ENCODE measurements at regions not wholly inside any gene's neighbourhood (a gene's known extent, or its start where the extent isn't known, plus 50 kb on each side); places are given as distances from the start of the nearest gene placed in this dataset.

DNA sequence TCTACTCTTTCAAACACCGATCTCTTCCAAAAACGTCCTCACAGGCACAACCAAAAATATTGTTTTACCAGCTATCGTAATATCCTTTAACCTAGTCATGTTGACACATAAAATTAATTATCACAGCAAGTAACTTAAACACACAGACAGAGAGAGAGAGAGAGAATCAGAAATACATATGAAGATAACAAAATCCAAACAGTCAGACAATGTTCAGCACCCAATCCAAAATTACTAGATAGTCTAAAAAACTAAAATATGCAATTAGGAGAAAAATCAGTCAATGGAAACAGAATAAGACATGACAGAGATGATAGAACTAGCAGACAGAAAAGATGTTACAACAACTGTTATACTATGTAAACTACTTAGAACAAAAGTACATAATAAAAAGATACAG, 537.7 kb downstream of the LMO4 start:
- ChIA-PET POLR2A (no interaction called here), CTCF (no interaction called here)
- Mint-ChIP-seq H3K9me3 (peaks cover 5% of the 10 kb centered on the region), H3K27me3 (no peaks in the 10 kb centered on the region), H3K4me1 (ENCODE audit: low read depth) (peaks cover 6% of the 10 kb centered on the region), H3K4me3 (no peak overlapping the region), H3K36me3 (ENCODE audit: low read depth) (no peaks in the 10 kb centered on the region), H3K27ac (no peak overlapping the region)
- ATAC-seq (ENCODE audit: poor library complexity) (no peak), DNase-seq (no peak)
- Histone ChIP-seq H3K4me1 (ENCODE audit: insufficient read depth, low read length) (no peaks in the 10 kb centered on the region), H3K36me3 (ENCODE audit: insufficient read depth, low read length) (no peaks in the 10 kb centered on the region), H3K9me3 (ENCODE audit: control insufficient read depth in 1 of 2, insufficient read depth in 1 of 2, low read length in 2 of 2) (no peaks in the 10 kb centered on the region), H3K27me3 (ENCODE audit: control insufficient read depth in 1 of 2, insufficient read depth in 2 of 2, low read length in 2 of 2) (no peaks in the 10 kb centered on the region), H3K27ac (ENCODE audit: low read depth in 1 of 2, low read length in 2 of 2) (no peak overlapping the region), H3K4me3 (ENCODE audit: low read length) (no peak overlapping the region)
- intact Hi-C loops (cut with DNase I, micrococcal nuclease), result no loop called here
- TF ChIP-seq CTCF (IDR thresholded peaks at IDR 0.05), result no peak

- ChIA-PET CTCF (no interaction called here), POLR2A (no interaction called here)
- no peaks in the 10 kb centered on the region for H3K27me3 Mint-ChIP-seq
These were observed 538.9 kb downstream of the LMO4 start for GRCh38 chr1:87867626-87868025.

GRCh38 chr1:87869567-87869966, 540.9 kb downstream of the LMO4 start:
- H3K27me3 ChIP-seq (ENCODE audit: control insufficient read depth in 1 of 2, insufficient read depth in 2 of 2, low read length in 2 of 2), result no peaks in the 10 kb centered on the region
- H3K4me1 Mint-ChIP-seq (ENCODE audit: low read depth), result peaks cover 4% of the 10 kb centered on the region
- no peaks in the 10 kb centered on the region for H3K27me3 Mint-ChIP-seq
- H3K4me3 ChIP-seq (ENCODE audit: low read length), result no peak overlapping the region
- H3K9me3 ChIP-seq (ENCODE audit: control insufficient read depth in 1 of 2, insufficient read depth in 1 of 2, low read length in 2 of 2), result no peaks in the 10 kb centered on the region
- no peak overlapping the region for H3K27ac Mint-ChIP-seq
- no peaks in the 10 kb centered on the region for H3K36me3 Mint-ChIP-seq (ENCODE audit: low read depth)
- ATAC-seq (ENCODE audit: poor library complexity) (no peak), DNase-seq (peak in 3 of 14 experiments; percentile 17 to 48 (median 32))
- H3K9me3 Mint-ChIP-seq, result peaks cover 5% of the 10 kb centered on the region
- no peak overlapping the region for H3K27ac ChIP-seq (ENCODE audit: low read depth in 1 of 2, low read length in 2 of 2)
- CTCF ChIA-PET, result no interaction called here
- TF ChIP-seq CTCF (IDR thresholded peaks at IDR 0.05), result no peak
- no peaks in the 10 kb centered on the region for H3K36me3 ChIP-seq (ENCODE audit: insufficient read depth, low read length)
- POLR2A ChIA-PET, result no interaction called here
- intact Hi-C loops (cut with DNase I, micrococcal nuclease), result no loop called here
- H3K4me3 Mint-ChIP-seq, result no peak overlapping the region
- H3K4me1 ChIP-seq (ENCODE audit: insufficient read depth, low read length), result no peaks in the 10 kb centered on the region

More at GRCh38 chr1:87867626-87868025, 538.9 kb downstream of the LMO4 start:
- intact Hi-C loops (cut with DNase I, micrococcal nuclease), result no loop called here
- peaks cover 5% of the 10 kb centered on the region for H3K9me3 Mint-ChIP-seq
- no peaks in the 10 kb centered on the region for H3K4me1 ChIP-seq (ENCODE audit: insufficient read depth, low read length)
- no peaks in the 10 kb centered on the region for H3K27me3 ChIP-seq (ENCODE audit: control insufficient read depth in 1 of 2, insufficient read depth in 2 of 2, low read length in 2 of 2)
- no peaks in the 10 kb centered on the region for H3K36me3 ChIP-seq (ENCODE audit: insufficient read depth, low read length)
- H3K9me3 ChIP-seq (ENCODE audit: control insufficient read depth in 1 of 2, insufficient read depth in 1 of 2, low read length in 2 of 2), result no peaks in the 10 kb centered on the region
- no peak for DNase-seq
- no peak overlapping the region for H3K4me3 Mint-ChIP-seq
- peaks cover 6% of the 10 kb centered on the region for H3K4me1 Mint-ChIP-seq (ENCODE audit: low read depth)
- no peak overlapping the region for H3K27ac ChIP-seq (ENCODE audit: low read depth in 1 of 2, low read length in 2 of 2)
- no peak overlapping the region for H3K27ac Mint-ChIP-seq
- no peaks in the 10 kb centered on the region for H3K36me3 Mint-ChIP-seq (ENCODE audit: low read depth)
- H3K4me3 ChIP-seq (ENCODE audit: low read length), result no peak overlapping the region
- no peak for ATAC-seq (ENCODE audit: poor library complexity)
- TF ChIP-seq CTCF (IDR thresholded peaks at IDR 0.05), result no peak

All from CD4-positive, alpha-beta T cell (primary cell).